D721Med (cell line): ENCODE measurements at regions not wholly inside any gene's neighbourhood (a gene's known extent, or its start where the extent isn't known, plus 50 kb on each side); places are given as distances from the start of the nearest gene placed in this dataset.
A peak's percentile ranks its signal among the peaks of the same experiment; 100 is the strongest.

Experiments used
- DNase-seq: peaks from one replicate; pipeline ENCODE4 v3.0.0; 2011; ENCODE audit warnings: low spot score; ENCODE audit not compliant: insufficient read length
- FAIRE-seq: peaks from 2 replicates; lab custom pipeline; 2011; peaks lifted over from hg19 to GRCh38; lab: Jason Lieb, UNC
- TF ChIP-seq, protein P1 (sequence below): IDR thresholded peaks from 2 replicates; pipeline ENCODE4 v1.5.1; 2012; ENCODE audit warnings: mild to moderate bottlenecking, control low read depth; ENCODE audit not compliant: insufficient read depth; ENCODE audit errors: missing control alignments

DNA sequence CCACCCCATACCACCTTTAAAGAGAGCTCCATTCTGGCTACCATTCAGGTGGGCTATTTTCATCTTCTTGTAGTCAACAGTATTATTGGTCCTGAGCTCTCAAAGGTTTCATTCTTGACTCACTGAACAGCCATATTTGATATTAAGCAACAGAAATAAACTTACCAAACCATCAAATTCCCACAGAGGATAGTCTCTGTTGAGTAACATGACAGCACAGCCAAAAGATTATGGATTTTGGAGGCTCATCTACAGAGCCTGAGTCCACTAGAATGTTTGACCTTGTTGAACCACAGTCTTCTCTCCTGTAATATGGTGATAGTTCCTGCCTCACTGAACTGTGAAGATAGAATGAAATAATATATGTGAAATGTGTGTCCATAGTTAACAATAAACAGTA, 276.3 kb upstream of the LDB2 start:
- no peak for DNase-seq
- TF ChIP-seq, protein P1, sequence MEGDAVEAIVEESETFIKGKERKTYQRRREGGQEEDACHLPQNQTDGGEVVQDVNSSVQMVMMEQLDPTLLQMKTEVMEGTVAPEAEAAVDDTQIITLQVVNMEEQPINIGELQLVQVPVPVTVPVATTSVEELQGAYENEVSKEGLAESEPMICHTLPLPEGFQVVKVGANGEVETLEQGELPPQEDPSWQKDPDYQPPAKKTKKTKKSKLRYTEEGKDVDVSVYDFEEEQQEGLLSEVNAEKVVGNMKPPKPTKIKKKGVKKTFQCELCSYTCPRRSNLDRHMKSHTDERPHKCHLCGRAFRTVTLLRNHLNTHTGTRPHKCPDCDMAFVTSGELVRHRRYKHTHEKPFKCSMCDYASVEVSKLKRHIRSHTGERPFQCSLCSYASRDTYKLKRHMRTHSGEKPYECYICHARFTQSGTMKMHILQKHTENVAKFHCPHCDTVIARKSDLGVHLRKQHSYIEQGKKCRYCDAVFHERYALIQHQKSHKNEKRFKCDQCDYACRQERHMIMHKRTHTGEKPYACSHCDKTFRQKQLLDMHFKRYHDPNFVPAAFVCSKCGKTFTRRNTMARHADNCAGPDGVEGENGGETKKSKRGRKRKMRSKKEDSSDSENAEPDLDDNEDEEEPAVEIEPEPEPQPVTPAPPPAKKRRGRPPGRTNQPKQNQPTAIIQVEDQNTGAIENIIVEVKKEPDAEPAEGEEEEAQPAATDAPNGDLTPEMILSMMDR, result no peak
- FAIRE-seq, result no peak

GRCh38 chr4:17173300-17173699, 274.9 kb upstream of the LDB2 start:
- FAIRE-seq (no peak), DNase-seq (no peak)
- TF ChIP-seq, protein P1, result peak; percentile 16

- FAIRE-seq (no peak), DNase-seq (no peak)
- TF ChIP-seq, protein P1, result no peak
These were observed 271.7 kb upstream of the LDB2 start for GRCh38 chr4:17170131-17170530.

- DNase-seq (no peak), FAIRE-seq (no peak)
- TF ChIP-seq, protein P1, result no peak
These were observed 271.3 kb upstream of the LDB2 start for GRCh38 chr4:17169699-17170098.

DNA sequence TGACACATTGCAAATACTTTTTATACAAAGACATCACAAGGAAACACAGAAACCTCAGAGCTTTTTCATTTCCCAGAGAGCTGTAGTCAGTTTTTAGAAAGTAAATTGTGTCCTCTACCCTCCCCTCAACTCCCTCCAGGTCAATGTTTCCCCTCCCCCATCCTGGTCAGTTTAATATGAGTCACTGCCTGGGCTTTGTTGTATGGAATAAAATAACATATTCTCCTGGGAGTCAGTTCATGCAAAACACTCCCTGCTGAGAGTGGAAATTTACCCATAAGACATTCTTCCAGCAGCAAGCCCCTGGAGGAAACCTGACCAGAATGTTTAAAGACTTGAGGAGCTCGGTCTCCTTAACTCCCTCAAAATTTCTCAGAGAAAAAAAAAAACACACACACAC, 270.1 kb upstream of the LDB2 start:
- DNase-seq, result no peak
- TF ChIP-seq, protein P1, result no peak
- FAIRE-seq, result no peak

- TF ChIP-seq, protein P1, result no peak
- FAIRE-seq (no peak), DNase-seq (no peak)
These were observed 268.5 kb upstream of the LDB2 start for GRCh38 chr4:17166954-17167353.

DNA sequence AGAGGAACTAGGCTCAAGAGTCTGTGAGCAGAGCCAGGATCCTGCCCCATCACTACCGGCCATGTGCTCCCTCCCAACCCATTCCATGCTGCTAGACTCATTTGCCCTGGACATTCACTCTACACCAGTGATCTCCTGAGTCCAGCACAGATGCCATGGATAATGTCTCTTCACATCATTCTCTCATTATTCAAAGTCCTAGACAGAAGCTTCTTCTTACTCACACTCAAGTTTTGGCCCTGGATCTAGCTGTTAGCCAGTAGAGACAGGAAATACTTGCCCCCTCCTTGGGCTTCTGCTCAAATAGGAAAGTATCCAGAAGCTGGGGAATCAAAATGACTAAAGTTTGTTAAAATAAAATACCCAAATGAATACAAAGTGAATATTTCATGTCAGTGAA, 266.8 kb upstream of the LDB2 start:
- no peak for FAIRE-seq
- TF ChIP-seq, protein P1, result no peak
- DNase-seq, result no peak
